ENCODE measurements at regions not wholly inside any gene's neighbourhood (a gene's known extent, or its start where the extent isn't known, plus 50 kb on each side); places are given as distances from the start of the nearest gene placed in this dataset.

GRCh38 chr13:107407074-107407473 is 808.3 kb downstream of the LIG4 start (continued):
- TF ChIP-seq, protein P1, sequence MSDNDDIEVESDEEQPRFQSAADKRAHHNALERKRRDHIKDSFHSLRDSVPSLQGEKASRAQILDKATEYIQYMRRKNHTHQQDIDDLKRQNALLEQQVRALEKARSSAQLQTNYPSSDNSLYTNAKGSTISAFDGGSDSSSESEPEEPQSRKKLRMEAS (IDR thresholded peaks at IDR 0.05), result no peak
- TF ChIP-seq ELF1 (IDR thresholded peaks at IDR 0.05; ENCODE audit: borderline replicate concordance, low read depth), result no peak
- TF ChIP-seq CEBPB (IDR thresholded peaks at IDR 0.05; ENCODE audit: low read depth), result no peak
- no peak for TF ChIP-seq EZH2 (IDR thresholded peaks at IDR 0.05)
- no peak for TF ChIP-seq ATF3 (IDR thresholded peaks at IDR 0.05)
- no peak for TF ChIP-seq POLR2AphosphoS5 (IDR thresholded peaks at IDR 0.05; ENCODE audit: low read depth, low read length)

DNA sequence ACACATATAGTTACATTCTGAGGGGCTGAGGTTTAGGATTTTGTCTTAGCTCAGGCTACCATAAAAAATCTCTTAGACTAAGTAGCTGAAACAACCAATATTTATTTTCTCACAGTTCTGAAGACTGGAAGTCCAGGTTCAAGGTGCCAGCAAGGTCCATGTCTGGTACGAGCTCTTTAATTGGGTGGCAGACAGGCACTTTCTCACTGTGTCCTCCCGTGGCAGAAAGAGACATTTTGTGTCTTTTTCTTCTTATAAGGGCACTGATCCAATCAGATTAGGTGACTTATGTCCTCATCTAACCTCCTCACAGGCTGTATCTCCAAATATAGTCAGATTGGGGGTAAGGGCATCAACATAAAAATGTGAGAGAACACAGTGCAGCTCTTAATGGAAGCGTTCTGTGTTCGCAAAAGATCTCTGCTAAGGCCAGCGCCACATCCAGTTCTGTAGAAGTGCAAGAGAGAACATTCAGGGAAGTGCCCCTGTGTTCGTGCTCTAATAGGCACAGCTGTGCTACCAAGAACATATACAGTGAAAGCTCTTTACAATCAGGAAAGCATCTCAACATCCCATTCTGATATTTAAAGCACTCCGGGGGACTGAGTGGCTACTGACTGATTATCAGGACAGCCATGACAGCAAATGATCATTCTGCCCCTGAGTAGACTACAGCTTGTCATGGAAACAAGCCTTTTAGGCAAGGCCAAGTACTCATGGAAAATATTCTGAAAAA is 819.2 kb downstream of the LIG4 start:
- DNase-seq (ENCODE audit: low read depth, low spot score), result no peak
- ChIA-PET POLR2A (no interaction called here), CTCF (no interaction called here), RAD21 (ENCODE audit: low non-redundant PET in 1 of 2, low total read pairs in 2 of 2, uncharacterized antibody in 2 of 2, unreplicated experiment in 2 of 2) (no interaction called here)
- H3K9me2 ChIP-seq (ENCODE audit: insufficient read depth), result no peaks in the 10 kb centered on the region
- no peaks in the 10 kb centered on the region for H4K20me1 ChIP-seq (ENCODE audit: insufficient read depth)
- no peak overlapping the region for H3K9ac ChIP-seq (ENCODE audit: low read length)
- peaks cover 10 to 15% of the 10 kb centered on the region in 2 experiments; a peak in 3 of 4 replicates for H3K9me3 ChIP-seq (ENCODE audit: control insufficient read depth in 1 of 2, insufficient read depth in 1 of 2, low read depth in 1 of 2, low read length in 2 of 2)
- H3K4me1 ChIP-seq (ENCODE audit: control insufficient read depth in 1 of 2, insufficient read depth in 2 of 2, low read length in 2 of 2), result no peaks in the 10 kb centered on the region
- H3K79me2 ChIP-seq (ENCODE audit: insufficient read depth, low read length), result no peaks in the 10 kb centered on the region
- no peak overlapping the region for H3K4me2 ChIP-seq (ENCODE audit: low read length)
- H3K27ac ChIP-seq (ENCODE audit: low read depth, low read length), result no peak overlapping the region
- no TSS peak for BruUV-seq (replicated peaks)
- H3K27me3 ChIP-seq (ENCODE audit: insufficient read depth, low read length), result no peaks in the 10 kb centered on the region
- ATAC-seq, result no peak
- intact Hi-C loops (cut with micrococcal nuclease), result no loop called here
- no peak overlapping the region for H2AFZ ChIP-seq (ENCODE audit: low read depth, low read length, poor library complexity, severe bottlenecking)
- H3K36me3 ChIP-seq (ENCODE audit: control insufficient read depth in 1 of 2, insufficient read depth in 2 of 2, low read length in 2 of 2), result no peaks in the 10 kb centered on the region
- H3K4me3 ChIP-seq (replicated peaks in 1 of 2; ENCODE audit: low read depth in 1 of 2, low read length in 2 of 2), result no peak overlapping the region
- no peak for TF ChIP-seq CEBPB (IDR thresholded peaks at IDR 0.05; ENCODE audit: low read depth)
- TF ChIP-seq SRF (IDR thresholded peaks at IDR 0.05; ENCODE audit: low read depth), result no peak
- TF ChIP-seq CBX3 (IDR thresholded peaks at IDR 0.05; ENCODE audit: low read depth), result no peak
- no peak for TF ChIP-seq FOSL1 (IDR thresholded peaks at IDR 0.05; ENCODE audit: low read depth)
- no peak for TF ChIP-seq YY1 (IDR thresholded peaks at IDR 0.05; ENCODE audit: extremely low read depth, insufficient replicate concordance, low read depth, low read length)
- TF ChIP-seq ELF1 (IDR thresholded peaks at IDR 0.05; ENCODE audit: borderline replicate concordance, low read depth), result no peak
- TF ChIP-seq, protein P1 (IDR thresholded peaks at IDR 0.05), result no peak
- TF ChIP-seq JUND (IDR thresholded peaks at IDR 0.05), result no peak
- TF ChIP-seq TCF7L2 (IDR thresholded peaks at IDR 0.05; ENCODE audit: borderline replicate concordance, extremely low read depth, insufficient read depth, insufficient read length), result no peak
- TF ChIP-seq REST (IDR thresholded peaks at IDR 0.05; ENCODE audit: low read depth), result no peak
- TF ChIP-seq CTCF (IDR thresholded peaks at IDR 0.05 in 2 of 3, conservative IDR thresholded peaks at IDR 0.05 in 1 of 3; ENCODE audit: borderline replicate concordance in 1 of 3, insufficient read depth in 1 of 3, low read depth in 2 of 3, low read length in 2 of 3), result no peak
- no peak for TF ChIP-seq ZBTB33 (IDR thresholded peaks at IDR 0.05; ENCODE audit: extremely low read depth, insufficient replicate concordance, low read length)
- TF ChIP-seq EGR1 (IDR thresholded peaks at IDR 0.05; ENCODE audit: low read depth), result no peak
